ENCODE measurements at regions not wholly inside any gene's neighbourhood (a gene's known extent, or its start where the extent isn't known, plus 50 kb on each side); places are given as distances from the start of the nearest gene placed in this dataset.

DNA sequence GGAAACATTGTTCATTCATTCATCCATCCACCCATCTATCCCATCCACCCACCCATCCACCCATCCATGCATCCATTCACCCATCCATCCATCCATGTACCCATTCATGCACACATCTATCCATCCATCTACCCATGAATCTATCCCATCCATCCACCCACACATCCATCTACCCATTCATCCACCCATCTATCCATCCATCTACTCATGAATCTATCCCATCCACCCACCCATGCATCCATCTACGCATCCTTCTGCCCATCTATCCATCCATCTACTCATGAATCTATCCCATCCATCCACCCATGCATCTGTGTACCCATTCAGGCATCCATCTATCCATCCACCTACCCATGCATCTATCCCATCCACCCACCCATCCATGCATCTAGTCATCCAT, 51.6 kb upstream of the URI1 start:
- Mint-ChIP-seq H3K27me3 (ENCODE audit: low read depth) (peaks cover 4% of the 10 kb centered on the region), H3K27ac (ENCODE audit: unreplicated experiment) (no peak overlapping the region), H3K36me3 (ENCODE audit: low read depth) (no peaks in the 10 kb centered on the region), H3K9me3 (ENCODE audit: low read depth) (no peaks in the 10 kb centered on the region), H3K4me3 (ENCODE audit: unreplicated experiment) (no peak overlapping the region), H3K4me1 (ENCODE audit: low read depth) (no peaks in the 10 kb centered on the region)
- TF ChIP-seq, protein P1, sequence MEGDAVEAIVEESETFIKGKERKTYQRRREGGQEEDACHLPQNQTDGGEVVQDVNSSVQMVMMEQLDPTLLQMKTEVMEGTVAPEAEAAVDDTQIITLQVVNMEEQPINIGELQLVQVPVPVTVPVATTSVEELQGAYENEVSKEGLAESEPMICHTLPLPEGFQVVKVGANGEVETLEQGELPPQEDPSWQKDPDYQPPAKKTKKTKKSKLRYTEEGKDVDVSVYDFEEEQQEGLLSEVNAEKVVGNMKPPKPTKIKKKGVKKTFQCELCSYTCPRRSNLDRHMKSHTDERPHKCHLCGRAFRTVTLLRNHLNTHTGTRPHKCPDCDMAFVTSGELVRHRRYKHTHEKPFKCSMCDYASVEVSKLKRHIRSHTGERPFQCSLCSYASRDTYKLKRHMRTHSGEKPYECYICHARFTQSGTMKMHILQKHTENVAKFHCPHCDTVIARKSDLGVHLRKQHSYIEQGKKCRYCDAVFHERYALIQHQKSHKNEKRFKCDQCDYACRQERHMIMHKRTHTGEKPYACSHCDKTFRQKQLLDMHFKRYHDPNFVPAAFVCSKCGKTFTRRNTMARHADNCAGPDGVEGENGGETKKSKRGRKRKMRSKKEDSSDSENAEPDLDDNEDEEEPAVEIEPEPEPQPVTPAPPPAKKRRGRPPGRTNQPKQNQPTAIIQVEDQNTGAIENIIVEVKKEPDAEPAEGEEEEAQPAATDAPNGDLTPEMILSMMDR (IDR thresholded peaks at IDR 0.05): no peak
- DNase-seq (ENCODE audit: low spot score): no peak
